HepG2 (cell line): ENCODE measurements at regions not wholly inside any gene's neighbourhood (a gene's known extent, or its start where the extent isn't known, plus 50 kb on each side); places are given as distances from the start of the nearest gene placed in this dataset.

Experiments used
- CREB1 ChIP-seq, 2 experiments: fragments of 450-650 bp in 1 of 2; IDR thresholded peaks; 2 replicates each; pipeline ENCODE4 v1.6.1; 2016 to 2017; ENCODE audit warnings: control low read depth in 1 of 2, mild to moderate bottlenecking in 1 of 2, missing compliant biosample characterization in 1 of 2, missing genetic modification characterization in 1 of 2
- ZNF792 ChIP-seq: IDR thresholded peaks from 2 replicates; pipeline ENCODE4 v1.6.1; 2016
- TF ChIP-seq, protein P1 (sequence below): sonication (generic); formaldehyde crosslinking; IDR thresholded peaks from 2 replicates; pipeline ENCODE4 v1.5.0; 2020; ENCODE audit warnings: mild to moderate bottlenecking, missing genetic modification reagents, moderate library complexity

DNA sequence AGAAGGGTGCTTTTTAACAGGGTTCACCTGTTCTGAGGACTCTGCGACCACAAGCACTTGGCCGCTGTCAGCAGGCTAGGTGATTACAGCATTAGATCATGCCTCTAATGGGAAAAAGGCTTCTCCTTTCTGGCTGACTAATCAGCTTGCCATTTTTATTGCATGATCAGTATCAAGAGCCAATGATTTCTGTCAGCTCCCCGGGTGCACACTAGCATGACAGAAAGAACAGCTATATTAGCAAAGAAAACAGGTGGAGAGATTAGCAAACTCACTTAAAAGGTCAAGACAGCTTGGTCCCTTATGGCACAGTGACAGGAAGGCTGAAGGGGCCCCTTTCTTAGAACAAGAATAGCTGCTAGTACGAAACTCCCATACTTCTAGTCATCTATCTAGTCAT, 170.0 kb downstream of the SMIM20 start:
- TF ChIP-seq CREB1 (IDR thresholded peaks at IDR 0.05) (no peak), CREB1 (CRISPR knock-in tag; IDR thresholded peaks at IDR 0.05) (no peak), ZNF792 (CRISPR knock-in tag) (no peak)
- TF ChIP-seq, protein P1, sequence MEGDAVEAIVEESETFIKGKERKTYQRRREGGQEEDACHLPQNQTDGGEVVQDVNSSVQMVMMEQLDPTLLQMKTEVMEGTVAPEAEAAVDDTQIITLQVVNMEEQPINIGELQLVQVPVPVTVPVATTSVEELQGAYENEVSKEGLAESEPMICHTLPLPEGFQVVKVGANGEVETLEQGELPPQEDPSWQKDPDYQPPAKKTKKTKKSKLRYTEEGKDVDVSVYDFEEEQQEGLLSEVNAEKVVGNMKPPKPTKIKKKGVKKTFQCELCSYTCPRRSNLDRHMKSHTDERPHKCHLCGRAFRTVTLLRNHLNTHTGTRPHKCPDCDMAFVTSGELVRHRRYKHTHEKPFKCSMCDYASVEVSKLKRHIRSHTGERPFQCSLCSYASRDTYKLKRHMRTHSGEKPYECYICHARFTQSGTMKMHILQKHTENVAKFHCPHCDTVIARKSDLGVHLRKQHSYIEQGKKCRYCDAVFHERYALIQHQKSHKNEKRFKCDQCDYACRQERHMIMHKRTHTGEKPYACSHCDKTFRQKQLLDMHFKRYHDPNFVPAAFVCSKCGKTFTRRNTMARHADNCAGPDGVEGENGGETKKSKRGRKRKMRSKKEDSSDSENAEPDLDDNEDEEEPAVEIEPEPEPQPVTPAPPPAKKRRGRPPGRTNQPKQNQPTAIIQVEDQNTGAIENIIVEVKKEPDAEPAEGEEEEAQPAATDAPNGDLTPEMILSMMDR (CRISPR knock-in tag) = no peak
